ENCODE measurements at regions not wholly inside any gene's neighbourhood (a gene's known extent, or its start where the extent isn't known, plus 50 kb on each side); places are given as distances from the start of the nearest gene placed in this dataset.

GRCh38 chr15:95922431-95922830, 408.1 kb upstream of the NR2F2 start:
- TF ChIP-seq, protein P1, sequence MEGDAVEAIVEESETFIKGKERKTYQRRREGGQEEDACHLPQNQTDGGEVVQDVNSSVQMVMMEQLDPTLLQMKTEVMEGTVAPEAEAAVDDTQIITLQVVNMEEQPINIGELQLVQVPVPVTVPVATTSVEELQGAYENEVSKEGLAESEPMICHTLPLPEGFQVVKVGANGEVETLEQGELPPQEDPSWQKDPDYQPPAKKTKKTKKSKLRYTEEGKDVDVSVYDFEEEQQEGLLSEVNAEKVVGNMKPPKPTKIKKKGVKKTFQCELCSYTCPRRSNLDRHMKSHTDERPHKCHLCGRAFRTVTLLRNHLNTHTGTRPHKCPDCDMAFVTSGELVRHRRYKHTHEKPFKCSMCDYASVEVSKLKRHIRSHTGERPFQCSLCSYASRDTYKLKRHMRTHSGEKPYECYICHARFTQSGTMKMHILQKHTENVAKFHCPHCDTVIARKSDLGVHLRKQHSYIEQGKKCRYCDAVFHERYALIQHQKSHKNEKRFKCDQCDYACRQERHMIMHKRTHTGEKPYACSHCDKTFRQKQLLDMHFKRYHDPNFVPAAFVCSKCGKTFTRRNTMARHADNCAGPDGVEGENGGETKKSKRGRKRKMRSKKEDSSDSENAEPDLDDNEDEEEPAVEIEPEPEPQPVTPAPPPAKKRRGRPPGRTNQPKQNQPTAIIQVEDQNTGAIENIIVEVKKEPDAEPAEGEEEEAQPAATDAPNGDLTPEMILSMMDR (conservative IDR thresholded peaks at IDR 0.05 in 1 of 2, IDR thresholded peaks at IDR 0.05 in 1 of 2; ENCODE audit: low read depth in 1 of 2, low read length in 2 of 2): no peak
- no peak for TF ChIP-seq EZH2 (IDR thresholded peaks at IDR 0.05; ENCODE audit: low read length, missing control alignments)

Measured in fibroblast of lung (primary cell).